C4-2B (cell line): ENCODE measurements at regions not wholly inside any gene's neighbourhood (a gene's known extent, or its start where the extent isn't known, plus 50 kb on each side); places are given as distances from the start of the nearest gene placed in this dataset.

ENCODE experiments used
- ZFX ChIP-seq: fragments of 450-650 bp; IDR thresholded peaks from 2 replicates; pipeline ENCODE4 v1.6.1; 2017
- TF ChIP-seq, protein P1 (sequence below): fragments of 450-650 bp; conservative IDR thresholded peaks from 2 replicates; pipeline ENCODE4 v1.5.1; 2017; ENCODE audit warnings: mild to moderate bottlenecking

DNA sequence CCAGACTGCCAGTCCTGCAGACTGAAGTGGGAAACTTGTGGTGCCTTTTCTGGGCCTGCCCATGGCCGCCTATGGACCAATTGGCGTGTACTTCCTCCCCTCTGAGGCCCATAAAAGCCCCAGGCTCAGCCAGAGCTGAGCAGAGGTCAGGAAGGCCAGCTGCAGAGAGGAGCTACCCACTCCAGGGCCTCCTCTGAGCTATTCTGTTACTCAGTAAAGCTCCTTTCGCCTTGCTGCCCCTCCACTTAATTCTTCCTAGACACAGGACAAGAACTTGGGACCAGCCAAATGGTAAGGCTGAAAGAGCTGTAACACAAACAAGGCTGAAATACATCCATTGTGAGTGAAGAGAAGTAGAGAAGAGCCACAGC is 106.4 kb downstream of the C9orf50 start:
- TF ChIP-seq, protein P1, sequence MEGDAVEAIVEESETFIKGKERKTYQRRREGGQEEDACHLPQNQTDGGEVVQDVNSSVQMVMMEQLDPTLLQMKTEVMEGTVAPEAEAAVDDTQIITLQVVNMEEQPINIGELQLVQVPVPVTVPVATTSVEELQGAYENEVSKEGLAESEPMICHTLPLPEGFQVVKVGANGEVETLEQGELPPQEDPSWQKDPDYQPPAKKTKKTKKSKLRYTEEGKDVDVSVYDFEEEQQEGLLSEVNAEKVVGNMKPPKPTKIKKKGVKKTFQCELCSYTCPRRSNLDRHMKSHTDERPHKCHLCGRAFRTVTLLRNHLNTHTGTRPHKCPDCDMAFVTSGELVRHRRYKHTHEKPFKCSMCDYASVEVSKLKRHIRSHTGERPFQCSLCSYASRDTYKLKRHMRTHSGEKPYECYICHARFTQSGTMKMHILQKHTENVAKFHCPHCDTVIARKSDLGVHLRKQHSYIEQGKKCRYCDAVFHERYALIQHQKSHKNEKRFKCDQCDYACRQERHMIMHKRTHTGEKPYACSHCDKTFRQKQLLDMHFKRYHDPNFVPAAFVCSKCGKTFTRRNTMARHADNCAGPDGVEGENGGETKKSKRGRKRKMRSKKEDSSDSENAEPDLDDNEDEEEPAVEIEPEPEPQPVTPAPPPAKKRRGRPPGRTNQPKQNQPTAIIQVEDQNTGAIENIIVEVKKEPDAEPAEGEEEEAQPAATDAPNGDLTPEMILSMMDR, result no peak
- TF ChIP-seq ZFX, result no peak
